Ectodermal cell (in vitro differentiated cells): ENCODE measurements at regions not wholly inside any gene's neighbourhood (a gene's known extent, or its start where the extent isn't known, plus 50 kb on each side); places are given as distances from the start of the nearest gene placed in this dataset.
"Not testable (repeated sequence)": the region's sequence is repeated elsewhere in the genome, so short reads cannot be mapped to it uniquely, and the experiment has no call there.

Experiments used
- H3K27ac ChIP-seq: 2 replicates; pipeline ENCODE4 v1.7.0; 2013; ENCODE audit warnings: mild to moderate bottlenecking, low read depth, low read length; ENCODE audit not compliant: insufficient read depth, poor library complexity, severe bottlenecking
- H3K27me3 ChIP-seq: 2 replicates; pipeline ENCODE4 v1.7.0; 2013; ENCODE audit warnings: mild to moderate bottlenecking, low read length; ENCODE audit not compliant: insufficient read depth, control insufficient read depth, poor library complexity, severe bottlenecking
- H3K36me3 ChIP-seq: one replicate; pipeline ENCODE4 v1.7.0; 2013; ENCODE audit warnings: low read length; ENCODE audit not compliant: control insufficient read depth, insufficient read depth
- H3K4me1 ChIP-seq: one replicate; pipeline ENCODE4 v1.7.0; 2013; ENCODE audit warnings: low read length; ENCODE audit not compliant: control insufficient read depth, insufficient read depth
- H3K4me3 ChIP-seq: 2 replicates; pipeline ENCODE4 v1.7.0; 2013; ENCODE audit warnings: low read depth, low read length, control low read depth; ENCODE audit not compliant: insufficient read depth
- H3K9me3 ChIP-seq: 2 replicates; pipeline ENCODE4 v1.7.0; 2013; ENCODE audit warnings: mild to moderate bottlenecking, low read length, moderate library complexity; ENCODE audit not compliant: control insufficient read depth
- WGBS, 2 experiments: methylation state at CpG; one replicate each; pipeline ENCODE4 v1.1.7; 2013; ENCODE audit warnings: missing lambda C conversion rate in 2 of 2; 5-methylcytosine and 5-hydroxymethylcytosine counted together

GRCh38 chr15:87668768-87669564 lies 587.6 kb downstream of the NTRK3 start:
- H3K27ac ChIP-seq, H3K4me1 ChIP-seq, H3K9me3 ChIP-seq, H3K4me3 ChIP-seq, H3K27me3 ChIP-seq, H3K36me3 ChIP-seq: not testable (repeated sequence)
- 89 to 96% methylated on average over 7 to 8 of the region's 8 CpGs for WGBS, 2 experiments

DNA sequence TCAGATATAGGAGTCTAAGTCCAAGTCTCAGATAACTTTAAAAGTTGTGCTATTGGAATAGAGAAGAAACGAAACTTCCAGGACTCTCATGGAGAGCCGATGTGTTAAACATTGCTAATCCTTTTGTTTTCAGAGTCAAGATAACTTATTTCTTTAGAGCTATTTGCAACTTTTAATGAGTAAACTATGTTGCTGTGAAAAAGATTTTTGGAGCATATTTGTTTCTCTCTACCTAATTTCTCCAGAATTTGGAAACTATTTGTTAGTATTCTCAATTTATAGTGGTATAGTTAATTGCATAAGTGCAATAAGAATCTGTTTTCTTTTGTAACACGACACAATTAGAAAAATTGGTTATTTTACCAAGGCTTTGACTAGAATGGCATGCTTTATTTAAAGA lies 588.9 kb downstream of the NTRK3 start:
- 93 to 98% methylated on average over 3 of the region's 3 CpGs for WGBS, 2 experiments

GRCh38 chr15:87662575-87662974 lies 594.0 kb downstream of the NTRK3 start:
- Histone ChIP-seq H3K27ac (no peak overlapping the region), H3K4me1 (no peaks in the 10 kb centered on the region), H3K27me3 (no peaks in the 10 kb centered on the region), H3K9me3 (no peaks in the 10 kb centered on the region), H3K4me3 (no peak overlapping the region), H3K36me3 (no peaks in the 10 kb centered on the region)
- WGBS, 2 experiments = 86 to 93% methylated on average over 6 of the region's 6 CpGs

More for the DNA sequence above, 588.9 kb downstream of the NTRK3 start:
- Histone ChIP-seq H3K27me3 (no peaks in the 10 kb centered on the region), H3K36me3 (no peaks in the 10 kb centered on the region), H3K9me3 (no peaks in the 10 kb centered on the region), H3K4me1 (no peaks in the 10 kb centered on the region), H3K4me3 (no peak overlapping the region), H3K27ac (no peak overlapping the region)

DNA sequence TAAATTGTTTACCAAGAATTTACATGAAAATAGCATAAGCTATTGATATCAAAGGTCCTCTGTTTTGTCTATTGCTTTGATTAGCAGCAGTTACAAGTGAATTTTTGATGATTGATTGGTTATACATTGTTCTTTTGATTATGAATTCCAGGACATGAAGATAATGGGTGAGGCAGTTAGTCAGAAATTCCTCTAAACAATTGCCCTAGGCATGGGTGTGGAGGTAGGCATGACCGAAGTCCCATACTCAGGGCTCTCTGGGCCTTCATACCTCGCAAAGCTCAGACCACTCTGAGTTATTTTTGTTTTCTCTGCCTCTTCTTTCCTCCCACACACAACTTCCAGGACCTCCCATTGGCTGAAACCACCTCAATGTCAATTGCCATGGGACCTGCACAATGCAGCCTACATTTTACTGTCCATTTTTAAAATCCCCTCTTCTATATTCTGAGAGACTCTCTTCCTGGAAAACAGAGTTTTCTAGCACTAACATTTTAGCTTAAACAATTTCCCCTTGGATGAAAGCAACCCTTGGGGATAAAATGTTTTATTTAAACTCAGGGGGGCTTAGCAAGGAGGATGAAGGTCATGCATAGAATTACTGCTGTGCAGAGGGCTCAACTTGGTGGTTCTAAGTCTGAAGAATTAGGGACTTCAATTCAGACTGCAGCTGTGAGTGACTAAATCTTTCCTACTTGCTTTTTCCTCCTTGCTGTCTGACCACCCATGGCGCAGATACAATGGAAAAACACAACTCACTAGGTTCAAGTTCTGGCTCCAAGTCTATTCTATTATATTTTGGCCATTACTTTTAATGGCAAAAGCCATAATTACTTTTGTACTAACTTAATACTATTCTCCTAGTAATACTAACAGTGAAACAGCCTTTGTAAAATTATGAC lies 594.8 kb downstream of the NTRK3 start:
- H3K36me3 ChIP-seq = no peaks in the 10 kb centered on the region
- no peak overlapping the region for H3K4me3 ChIP-seq
- 91 to 92% methylated on average over 3 of the region's 3 CpGs for WGBS, 2 experiments
- no peaks in the 10 kb centered on the region for H3K27me3 ChIP-seq
- H3K9me3 ChIP-seq = no peaks in the 10 kb centered on the region
- H3K27ac ChIP-seq = no peak overlapping the region
- no peaks in the 10 kb centered on the region for H3K4me1 ChIP-seq

GRCh38 chr15:87660251-87661129 lies 596.0 kb downstream of the NTRK3 start:
- H3K36me3 ChIP-seq = no peaks in the 10 kb centered on the region
- no peak overlapping the region for H3K4me3 ChIP-seq
- no peaks in the 10 kb centered on the region for H3K4me1 ChIP-seq
- H3K9me3 ChIP-seq = no peaks in the 10 kb centered on the region
- H3K27ac ChIP-seq = no peak overlapping the region
- no peaks in the 10 kb centered on the region for H3K27me3 ChIP-seq
- WGBS, 2 experiments = 92 to 96% methylated on average over 2 of the region's 2 CpGs

- Histone ChIP-seq H3K27me3 (no peaks in the 10 kb centered on the region), H3K36me3 (no peaks in the 10 kb centered on the region), H3K27ac (no peak overlapping the region), H3K4me1 (no peaks in the 10 kb centered on the region), H3K9me3 (no peaks in the 10 kb centered on the region), H3K4me3 (no peak overlapping the region)
- WGBS, 2 experiments = 96 to 100% methylated on average over 1 of the region's 1 CpG
Measured at GRCh38 chr15:87656372-87656771, 600.2 kb downstream of the NTRK3 start.

- H3K27ac ChIP-seq = no peak overlapping the region
- no peaks in the 10 kb centered on the region for H3K36me3 ChIP-seq
- H3K27me3 ChIP-seq = no peaks in the 10 kb centered on the region
- H3K9me3 ChIP-seq = no peaks in the 10 kb centered on the region
- no peaks in the 10 kb centered on the region for H3K4me1 ChIP-seq
- WGBS, 2 experiments = 78 to 96% methylated on average over 1 of the region's 1 CpG
- no peak overlapping the region for H3K4me3 ChIP-seq
Measured at GRCh38 chr15:87653646-87654045, 602.9 kb downstream of the NTRK3 start.

- Histone ChIP-seq H3K4me1 (peaks cover 4% of the 10 kb centered on the region), H3K27ac (no peak overlapping the region)
- WGBS, 2 experiments = 86 to 93% methylated on average over 4 of the region's 4 CpGs
Measured at GRCh38 chr15:87649175-87649574, 607.4 kb downstream of the NTRK3 start.

GRCh38 chr15:87648278-87648677 lies 608.3 kb downstream of the NTRK3 start:
- H3K4me3 ChIP-seq = no peak overlapping the region
- no peak overlapping the region for H3K27ac ChIP-seq
- 74 to 75% methylated on average over 5 of the region's 5 CpGs for WGBS, 2 experiments
- no peaks in the 10 kb centered on the region for H3K27me3 ChIP-seq
- H3K36me3 ChIP-seq = no peaks in the 10 kb centered on the region
- H3K9me3 ChIP-seq = no peaks in the 10 kb centered on the region
- peaks cover 4% of the 10 kb centered on the region for H3K4me1 ChIP-seq

More at GRCh38 chr15:87649175-87649574, 607.4 kb downstream of the NTRK3 start:
- Histone ChIP-seq H3K4me3 (no peak overlapping the region), H3K36me3 (no peaks in the 10 kb centered on the region), H3K9me3 (no peaks in the 10 kb centered on the region), H3K27me3 (no peaks in the 10 kb centered on the region)
